GM12873 (cell line): ENCODE measurements at regions not wholly inside any gene's neighbourhood (a gene's known extent, or its start where the extent isn't known, plus 50 kb on each side); places are given as distances from the start of the nearest gene placed in this dataset.

Experiments
- CTCF ChIP-seq: IDR thresholded peaks from 2 replicates; pipeline ENCODE4 v1.5.1; 2012; ENCODE audit warnings: low read depth, mild to moderate bottlenecking, moderate library complexity, low read length, control low read depth; ENCODE audit not compliant: insufficient read depth; ENCODE audit errors: missing control alignments

DNA sequence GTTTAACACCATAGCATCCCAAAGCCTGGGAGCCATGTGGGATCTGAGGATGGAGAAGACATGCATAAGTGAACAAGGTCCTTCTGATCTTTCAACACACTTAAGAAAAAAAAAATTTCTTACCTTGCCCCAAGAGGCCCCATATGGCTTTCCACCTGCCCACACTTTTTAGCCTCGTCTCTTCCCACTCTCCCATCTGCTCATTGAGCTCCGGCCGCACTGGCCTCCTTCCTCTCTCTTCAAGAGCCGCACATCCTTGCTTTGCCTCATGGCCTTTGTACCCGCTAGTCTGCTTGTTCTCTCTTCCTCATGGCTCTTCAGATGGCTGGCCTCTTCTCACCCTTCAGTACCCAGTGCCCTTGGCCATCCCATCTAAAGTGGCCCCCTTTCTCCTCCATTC, 70.2 kb upstream of the PDE4B start:
- TF ChIP-seq CTCF, result no peak

DNA sequence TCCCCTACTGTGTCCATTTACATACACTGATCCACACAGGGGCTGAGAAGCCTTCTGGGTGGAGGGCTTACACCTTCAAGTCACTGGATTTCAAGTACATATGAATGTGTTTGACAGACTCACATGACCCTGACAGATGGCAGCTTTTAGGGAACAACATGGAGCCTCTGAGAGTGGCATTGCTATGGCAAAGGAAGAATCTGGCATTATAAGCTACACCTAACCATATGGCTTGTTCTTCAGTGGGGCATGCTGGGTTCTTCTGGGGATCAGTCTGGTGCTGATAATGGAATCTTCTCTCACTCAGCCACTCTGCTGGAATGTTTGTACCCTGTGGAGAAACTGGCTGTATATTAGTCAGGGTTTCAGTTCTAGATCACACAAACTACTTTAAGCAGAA, 68.5 kb upstream of the PDE4B start:
- TF ChIP-seq CTCF, result no peak

GRCh38 chr1:65725064-65725463, 67.6 kb upstream of the PDE4B start:
- TF ChIP-seq CTCF, result no peak

GRCh38 chr1:65728504-65728903, 64.2 kb upstream of the PDE4B start:
- TF ChIP-seq CTCF, result no peak

DNA sequence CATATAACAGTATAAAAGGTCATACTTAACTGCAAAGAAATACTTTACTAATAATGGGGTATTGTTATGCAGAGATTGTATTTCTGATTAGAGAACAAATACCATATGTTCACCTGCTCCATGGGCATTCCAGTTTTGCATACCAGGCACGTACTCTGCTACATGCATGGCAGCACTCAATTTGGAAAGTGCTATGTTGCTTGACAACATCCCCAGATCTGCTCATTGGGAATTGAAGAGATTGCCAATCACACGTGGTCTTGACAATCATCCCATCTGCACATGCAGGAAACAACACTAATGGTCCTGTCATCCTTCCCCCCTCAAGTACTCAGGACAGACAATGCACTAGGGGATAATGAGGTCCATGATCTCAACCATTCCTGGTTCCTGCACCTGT, 63.4 kb upstream of the PDE4B start:
- no peak for TF ChIP-seq CTCF

GRCh38 chr1:65734979-65735378, 57.7 kb upstream of the PDE4B start:
- no peak for TF ChIP-seq CTCF

DNA sequence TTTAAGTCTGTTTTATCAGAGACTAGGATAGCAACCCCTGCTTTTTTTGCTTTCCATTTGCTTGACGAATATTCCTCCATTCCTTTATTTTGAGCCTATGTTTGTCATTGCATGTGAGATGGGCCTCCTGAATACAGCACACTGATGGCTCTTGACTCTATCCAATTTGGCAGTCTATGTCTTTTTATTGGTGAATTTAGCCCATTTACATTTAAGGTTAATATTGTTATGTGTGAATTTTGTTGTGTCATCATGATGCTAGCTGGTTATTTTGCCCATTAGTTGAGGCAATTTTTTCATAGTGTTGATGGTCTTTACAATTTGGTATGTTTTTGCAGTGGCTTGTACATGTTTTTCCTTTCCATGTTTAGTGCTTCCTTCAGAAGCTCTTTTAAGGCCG, 50.7 kb upstream of the PDE4B start:
- TF ChIP-seq CTCF, result no peak
